ENCODE measurements at regions not wholly inside any gene's neighbourhood (a gene's known extent, or its start where the extent isn't known, plus 50 kb on each side); places are given as distances from the start of the nearest gene placed in this dataset.

DNA sequence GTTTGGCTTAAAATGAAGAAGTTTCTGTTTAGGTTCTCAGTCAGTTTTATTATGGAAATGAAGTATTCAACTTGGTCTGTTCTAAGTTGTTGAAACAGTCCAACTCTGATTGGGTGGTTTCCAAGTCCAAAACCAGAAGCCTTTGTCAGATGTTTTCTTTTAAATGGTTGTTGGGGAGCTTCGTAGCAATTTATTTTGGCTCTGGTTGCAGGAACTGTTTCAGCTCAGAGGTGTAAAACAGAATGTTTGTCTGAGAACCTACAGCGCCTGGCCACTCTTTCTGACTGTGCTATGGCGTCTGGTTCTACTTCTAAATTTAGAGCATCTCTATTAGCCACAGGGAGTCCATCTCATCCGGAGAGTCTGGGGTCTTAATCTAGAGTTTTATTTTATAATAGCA is 582.6 kb upstream of the TMPRSS15 start:
- Histone ChIP-seq H3K4me3 (no peak overlapping the region), H3K27ac (no peak overlapping the region), H3K27me3 (no peaks in the 10 kb centered on the region), H3K4me1 (no peaks in the 10 kb centered on the region), H3K9me3 (no peaks in the 10 kb centered on the region), H3K36me3 (no peaks in the 10 kb centered on the region)
- 43% methylated on average over 4 of the region's 4 CpGs for WGBS
- no peak for TF ChIP-seq EP300 (IDR thresholded peaks at IDR 0.05)
- TF ChIP-seq POLR2AphosphoS5 (IDR thresholded peaks at IDR 0.05), result no peak
- TF ChIP-seq POLR2A (IDR thresholded peaks at IDR 0.05), result no peak
- no peak for TF ChIP-seq CTCF (IDR thresholded peaks at IDR 0.05)
- DNase-seq (ENCODE audit: low spot score in 2 of 2), result no peak

GRCh38 chr21:18987520-18988026 is 584.0 kb upstream of the TMPRSS15 start:
- WGBS, result 81% methylated on average over 9 of the region's 11 CpGs
- no peaks in the 10 kb centered on the region for H3K36me3 ChIP-seq
- no peak for TF ChIP-seq POLR2AphosphoS5 (IDR thresholded peaks at IDR 0.05)
- TF ChIP-seq POLR2A (IDR thresholded peaks at IDR 0.05), result no peak
- no peak for TF ChIP-seq CTCF (IDR thresholded peaks at IDR 0.05)
- no peak for TF ChIP-seq EP300 (IDR thresholded peaks at IDR 0.05)
- no peak for DNase-seq (ENCODE audit: low spot score in 2 of 2)
- no peaks in the 10 kb centered on the region for H3K27me3 ChIP-seq
- no peak overlapping the region for H3K27ac ChIP-seq
- no peak overlapping the region for H3K4me3 ChIP-seq
- H3K4me1 ChIP-seq, result no peaks in the 10 kb centered on the region
- no peaks in the 10 kb centered on the region for H3K9me3 ChIP-seq

GRCh38 chr21:18989953-18990495 is 586.4 kb upstream of the TMPRSS15 start:
- H3K27ac ChIP-seq, result no peak overlapping the region
- DNase-seq (ENCODE audit: low spot score in 2 of 2), result no peak
- TF ChIP-seq EP300 (IDR thresholded peaks at IDR 0.05) (no peak), POLR2A (IDR thresholded peaks at IDR 0.05) (no peak), POLR2AphosphoS5 (IDR thresholded peaks at IDR 0.05) (no peak), CTCF (IDR thresholded peaks at IDR 0.05) (no peak)
- no peaks in the 10 kb centered on the region for H3K9me3 ChIP-seq
- H3K36me3 ChIP-seq, result no peaks in the 10 kb centered on the region
- no peak overlapping the region for H3K4me3 ChIP-seq
- H3K4me1 ChIP-seq, result no peaks in the 10 kb centered on the region
- 77% methylated on average over 7 of the region's 7 CpGs for WGBS
- H3K27me3 ChIP-seq, result no peaks in the 10 kb centered on the region

GRCh38 chr21:18991846-18992245 is 588.3 kb upstream of the TMPRSS15 start:
- DNase-seq (ENCODE audit: low spot score in 2 of 2), result no peak
- TF ChIP-seq POLR2A (IDR thresholded peaks at IDR 0.05), result no peak
- no peak for TF ChIP-seq CTCF (IDR thresholded peaks at IDR 0.05)
- TF ChIP-seq POLR2AphosphoS5 (IDR thresholded peaks at IDR 0.05), result no peak
- no peak for TF ChIP-seq EP300 (IDR thresholded peaks at IDR 0.05)

DNA sequence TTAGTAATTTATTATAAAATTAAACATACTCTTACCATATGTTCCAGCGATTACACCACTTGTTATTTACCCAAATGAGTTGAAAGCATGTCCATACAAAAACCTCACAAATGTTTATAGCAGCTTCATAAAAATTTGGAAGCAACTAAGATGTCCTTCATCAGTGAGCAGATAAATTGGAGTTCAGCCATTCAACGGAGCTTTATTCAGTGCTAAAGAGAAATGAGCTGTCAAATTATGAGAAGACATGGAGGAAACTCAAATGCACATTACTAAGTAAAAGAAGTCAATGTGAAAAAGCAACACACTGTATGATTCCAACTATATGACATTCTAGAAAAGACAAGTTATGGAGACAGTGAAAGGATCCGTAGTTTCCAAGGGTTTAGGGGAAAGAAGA is 606.7 kb upstream of the TMPRSS15 start:
- Histone ChIP-seq H3K36me3 (no peaks in the 10 kb centered on the region), H3K9me3 (no peaks in the 10 kb centered on the region), H3K4me1 (no peaks in the 10 kb centered on the region), H3K4me3 (no peak overlapping the region), H3K27me3 (no peaks in the 10 kb centered on the region), H3K27ac (no peak overlapping the region)
- no peak for DNase-seq (ENCODE audit: low spot score in 2 of 2)
- TF ChIP-seq CTCF (IDR thresholded peaks at IDR 0.05), result no peak
- no peak for TF ChIP-seq EP300 (IDR thresholded peaks at IDR 0.05)
- WGBS, result 60% methylated on average over 3 of the region's 3 CpGs

More at GRCh38 chr21:18991846-18992245, 588.3 kb upstream of the TMPRSS15 start:
- Histone ChIP-seq H3K27me3 (no peaks in the 10 kb centered on the region), H3K36me3 (no peaks in the 10 kb centered on the region), H3K27ac (no peak overlapping the region), H3K4me3 (no peak overlapping the region), H3K9me3 (no peaks in the 10 kb centered on the region), H3K4me1 (no peaks in the 10 kb centered on the region)
- 87% methylated on average over 1 of the region's 1 CpG for WGBS
